NB4 (cell line): ENCODE measurements at regions not wholly inside any gene's neighbourhood (a gene's known extent, or its start where the extent isn't known, plus 50 kb on each side); places are given as distances from the start of the nearest gene placed in this dataset.

Experiments
- DNase-seq: peaks from one replicate; pipeline ENCODE4 v3.0.0; 2010; ENCODE audit warnings: low read depth
- H3K4me3 ChIP-seq: one replicate; pipeline ENCODE4 v1.5.1; 2011; ENCODE audit warnings: mild to moderate bottlenecking, low read depth, low read length, moderate library complexity
- CTCF ChIP-seq: IDR thresholded peaks from one replicate; pipeline ENCODE4 v1.5.1; 2012; ENCODE audit warnings: low read depth, low read length
- MAX ChIP-seq: IDR thresholded peaks from 2 replicates; pipeline ENCODE4 v1.6.1; 2011; ENCODE audit warnings: low read depth, low read length
- MYC ChIP-seq: IDR thresholded peaks from 2 replicates; pipeline ENCODE4 v1.6.1; 2011; ENCODE audit warnings: low read depth, low read length
- POLR2A ChIP-seq: IDR thresholded peaks from 2 replicates; pipeline ENCODE4 v1.6.1; 2011; ENCODE audit warnings: mild to moderate bottlenecking; ENCODE audit not compliant: insufficient read length; ENCODE audit errors: extremely low read depth

GRCh38 chr14:76956316-76957090, 72.0 kb downstream of the IRF2BPL start:
- DNase-seq: peak; percentile 96
- 0 out of 2 replicates have a peak, but pooled peaks have one; percentile 13 for TF ChIP-seq MYC
- no peak; the same call in 1 of the 2 replicates for TF ChIP-seq MAX
- peak overlapping the region; percentile 35 for H3K4me3 ChIP-seq

- peak overlapping the region; percentile 11 for H3K4me3 ChIP-seq
- DNase-seq: peak; percentile 89
- TF ChIP-seq MAX: peak; percentile 68
- TF ChIP-seq CTCF: no peak
- no peak for TF ChIP-seq POLR2A
- peak; percentile 53; the same call in 1 of the 2 replicates for TF ChIP-seq MYC
These were observed 72.8 kb downstream of the IRF2BPL start for GRCh38 chr14:76955575-76956315.

GRCh38 chr14:76954394-76955190, 73.9 kb downstream of the IRF2BPL start:
- DNase-seq: no peak
- H3K4me3 ChIP-seq: no peak overlapping the region
- TF ChIP-seq CTCF: no peak
- no peak for TF ChIP-seq POLR2A
- TF ChIP-seq MAX: no peak
- no peak for TF ChIP-seq MYC

- no peak overlapping the region for H3K4me3 ChIP-seq
- no peak for TF ChIP-seq POLR2A
- no peak for TF ChIP-seq CTCF
- DNase-seq: peak; percentile 61
These were observed 75.1 kb downstream of the IRF2BPL start for GRCh38 chr14:76953311-76953945.

GRCh38 chr14:76951166-76951565, 77.3 kb downstream of the IRF2BPL start:
- DNase-seq: no peak
- TF ChIP-seq MAX (no peak), POLR2A (no peak), CTCF (no peak), MYC (no peak)
- H3K4me3 ChIP-seq: no peak overlapping the region
